Peyer's patch (tissue), 4 donors: ENCODE measurements at regions not wholly inside any gene's neighbourhood (a gene's known extent, or its start where the extent isn't known, plus 50 kb on each side); places are given as distances from the start of the nearest gene placed in this dataset.

Experiments used
- DNase-seq, 3 donors: peaks; one replicate each; pipeline ENCODE4 v3.0.0-alpha.2; 2017 to 2019
- H3K27ac ChIP-seq, 4 donors: fragments of 200-600 bp; sonication (generic); one replicate each; pipeline ENCODE4 v1.5.1; 2016 to 2019
- H3K27me3 ChIP-seq, 2 donors: fragments of 200-600 bp; sonication (generic); one replicate each; pipeline ENCODE4 v1.5.1; 2019
- H3K36me3 ChIP-seq, 3 donors: fragments of 200-600 bp; sonication (generic); one replicate each; pipeline ENCODE4 v1.5.1; 2016 to 2019
- H3K4me1 ChIP-seq, 4 donors: fragments of 200-600 bp; sonication (generic); one replicate each; pipeline ENCODE4 v1.5.1; 2016 to 2019
- H3K4me3 ChIP-seq, 4 donors: fragments of 200-600 bp; sonication (generic); 1 replicate in 3 of 4; 2 replicates in 1 of 4; pipeline ENCODE4 v1.5.1; 2016 to 2019; ENCODE audit warnings: mild to moderate bottlenecking in 1 of 4
- H3K9me3 ChIP-seq, 4 donors: fragments of 200-600 bp; sonication (generic); one replicate each; pipeline ENCODE4 v1.5.1; 2016 to 2019; ENCODE audit warnings: mild to moderate bottlenecking in 1 of 4
- POLR2A ChIP-seq, 2 donors: fragments of 450-650 bp; IDR thresholded peaks; one replicate each; pipeline ENCODE4 v1.5.1; 2017; ENCODE audit warnings: antibody characterized with exemption in 2 of 2, mild to moderate bottlenecking in 2 of 2, moderate library complexity in 2 of 2
- TF ChIP-seq, protein P1 (sequence below), 6 experiments: fragments of 450-650 bp in 4 of 6; fragments of 200-600 bp in 2 of 6; sonication (generic) in 1 of 6; IDR thresholded peaks; one replicate each; pipeline ENCODE4 v1.5.1; 2017 to 2019; ENCODE audit warnings: antibody characterized with exemption in 6 of 6, mild to moderate bottlenecking in 3 of 6, moderate library complexity in 1 of 6

GRCh38 chr14:87643005-87643404 lies 350.0 kb downstream of the GALC start:
- Histone ChIP-seq H3K9me3 (no peaks in the 10 kb centered on the region), H3K36me3 (no peaks in the 10 kb centered on the region), H3K27me3 (no peaks in the 10 kb centered on the region), H3K27ac (no peak overlapping the region), H3K4me3 (no peak overlapping the region), H3K4me1 (no peaks in the 10 kb centered on the region)
- no peak for TF ChIP-seq POLR2A (IDR thresholded peaks at IDR 0.05)
- TF ChIP-seq, protein P1, sequence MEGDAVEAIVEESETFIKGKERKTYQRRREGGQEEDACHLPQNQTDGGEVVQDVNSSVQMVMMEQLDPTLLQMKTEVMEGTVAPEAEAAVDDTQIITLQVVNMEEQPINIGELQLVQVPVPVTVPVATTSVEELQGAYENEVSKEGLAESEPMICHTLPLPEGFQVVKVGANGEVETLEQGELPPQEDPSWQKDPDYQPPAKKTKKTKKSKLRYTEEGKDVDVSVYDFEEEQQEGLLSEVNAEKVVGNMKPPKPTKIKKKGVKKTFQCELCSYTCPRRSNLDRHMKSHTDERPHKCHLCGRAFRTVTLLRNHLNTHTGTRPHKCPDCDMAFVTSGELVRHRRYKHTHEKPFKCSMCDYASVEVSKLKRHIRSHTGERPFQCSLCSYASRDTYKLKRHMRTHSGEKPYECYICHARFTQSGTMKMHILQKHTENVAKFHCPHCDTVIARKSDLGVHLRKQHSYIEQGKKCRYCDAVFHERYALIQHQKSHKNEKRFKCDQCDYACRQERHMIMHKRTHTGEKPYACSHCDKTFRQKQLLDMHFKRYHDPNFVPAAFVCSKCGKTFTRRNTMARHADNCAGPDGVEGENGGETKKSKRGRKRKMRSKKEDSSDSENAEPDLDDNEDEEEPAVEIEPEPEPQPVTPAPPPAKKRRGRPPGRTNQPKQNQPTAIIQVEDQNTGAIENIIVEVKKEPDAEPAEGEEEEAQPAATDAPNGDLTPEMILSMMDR (IDR thresholded peaks at IDR 0.05): no peak
- no peak for DNase-seq

DNA sequence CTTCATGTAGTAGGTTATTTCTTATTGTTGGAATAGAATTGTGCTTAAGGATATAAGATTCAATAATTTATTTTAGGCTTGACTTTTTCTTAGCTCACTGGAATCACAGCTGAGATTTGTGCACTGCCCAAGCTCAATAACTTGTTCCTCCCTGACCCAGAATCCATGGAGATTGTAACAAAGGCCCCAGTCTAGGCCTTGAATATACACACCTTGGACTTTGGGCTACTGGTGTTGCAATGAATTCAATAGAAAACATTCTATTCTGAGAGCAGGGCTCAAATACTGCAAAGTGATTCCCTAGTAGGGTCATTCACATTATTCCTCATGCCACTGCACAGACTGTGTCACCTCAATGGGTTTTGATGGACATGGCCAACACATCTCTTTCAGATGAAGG lies 352.4 kb downstream of the GALC start:
- no peaks in the 10 kb centered on the region for H3K4me1 ChIP-seq
- no peak for DNase-seq
- no peaks in the 10 kb centered on the region for H3K36me3 ChIP-seq
- H3K27me3 ChIP-seq: no peaks in the 10 kb centered on the region
- no peak overlapping the region for H3K4me3 ChIP-seq
- no peak overlapping the region for H3K27ac ChIP-seq
- no peaks in the 10 kb centered on the region for H3K9me3 ChIP-seq
- TF ChIP-seq, protein P1 (IDR thresholded peaks at IDR 0.05): no peak
- TF ChIP-seq POLR2A (IDR thresholded peaks at IDR 0.05): no peak

- no peak overlapping the region for H3K27ac ChIP-seq
- no peak for TF ChIP-seq POLR2A (IDR thresholded peaks at IDR 0.05)
- TF ChIP-seq, protein P1 (IDR thresholded peaks at IDR 0.05): no peak
- no peaks in the 10 kb centered on the region for H3K9me3 ChIP-seq
- H3K4me1 ChIP-seq: no peaks in the 10 kb centered on the region
- no peak overlapping the region for H3K4me3 ChIP-seq
- DNase-seq: no peak
- H3K36me3 ChIP-seq: no peaks in the 10 kb centered on the region
- H3K27me3 ChIP-seq: no peaks in the 10 kb centered on the region
Measured at GRCh38 chr14:87638196-87638595, 354.8 kb downstream of the GALC start.

GRCh38 chr14:87635442-87635841 lies 357.5 kb downstream of the GALC start:
- no peaks in the 10 kb centered on the region for H3K27me3 ChIP-seq
- H3K9me3 ChIP-seq: no peaks in the 10 kb centered on the region
- DNase-seq: no peak
- no peak for TF ChIP-seq POLR2A (IDR thresholded peaks at IDR 0.05)
- TF ChIP-seq, protein P1 (IDR thresholded peaks at IDR 0.05): no peak
- H3K4me1 ChIP-seq: no peaks in the 10 kb centered on the region
- no peak overlapping the region for H3K27ac ChIP-seq
- no peaks in the 10 kb centered on the region for H3K36me3 ChIP-seq
- H3K4me3 ChIP-seq: no peak overlapping the region

DNA sequence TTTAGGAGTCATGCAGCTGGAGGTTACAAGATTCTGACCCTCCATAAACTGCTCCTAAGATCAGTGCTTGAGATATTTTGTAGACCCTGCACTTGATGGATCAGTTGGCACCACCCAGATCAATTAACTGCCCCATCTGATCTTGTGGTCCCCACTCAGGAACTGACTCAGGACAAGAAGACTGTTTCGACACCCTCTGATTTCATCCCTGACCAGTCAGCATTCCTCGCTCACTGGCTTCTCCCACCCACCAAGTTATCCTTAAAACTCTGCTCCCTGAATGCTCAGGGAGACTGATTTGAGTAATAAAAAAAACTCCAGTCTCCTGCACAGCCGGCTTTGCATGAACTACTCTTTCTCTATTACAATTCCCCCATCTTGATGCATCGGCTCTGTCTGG lies 360.2 kb downstream of the GALC start:
- no peaks in the 10 kb centered on the region for H3K4me1 ChIP-seq
- H3K27ac ChIP-seq: no peak overlapping the region
- TF ChIP-seq, protein P1 (IDR thresholded peaks at IDR 0.05): no peak
- TF ChIP-seq POLR2A (IDR thresholded peaks at IDR 0.05): no peak
- no peaks in the 10 kb centered on the region for H3K27me3 ChIP-seq
- H3K4me3 ChIP-seq: no peak overlapping the region
- no peaks in the 10 kb centered on the region for H3K9me3 ChIP-seq
- DNase-seq: no peak
- H3K36me3 ChIP-seq: no peaks in the 10 kb centered on the region

DNA sequence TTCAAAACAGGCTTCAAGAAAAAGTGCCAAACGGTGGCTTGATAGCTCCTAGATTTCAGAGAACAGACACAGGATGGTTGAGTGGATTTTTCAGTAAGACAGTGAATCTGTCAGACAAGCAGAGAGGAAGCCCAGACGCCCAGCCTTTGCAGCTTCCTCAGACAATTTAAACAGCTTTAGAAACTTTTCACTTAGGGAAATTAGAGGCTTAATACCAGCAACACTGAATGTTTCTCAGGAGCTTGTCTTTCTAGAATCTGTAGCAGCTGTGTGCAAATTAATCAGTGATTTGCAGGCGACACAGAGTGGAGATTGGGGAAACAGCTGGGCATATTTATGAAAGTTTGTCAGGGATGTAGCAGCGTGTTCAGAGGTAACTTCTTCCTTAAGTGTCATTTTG lies 362.1 kb downstream of the GALC start:
- Histone ChIP-seq H3K27me3 (no peaks in the 10 kb centered on the region), H3K27ac (no peak overlapping the region), H3K4me1 (no peaks in the 10 kb centered on the region), H3K4me3 (no peak overlapping the region), H3K36me3 (no peaks in the 10 kb centered on the region), H3K9me3 (no peaks in the 10 kb centered on the region)
- DNase-seq: no peak
- TF ChIP-seq, protein P1 (IDR thresholded peaks at IDR 0.05): no peak
- no peak for TF ChIP-seq POLR2A (IDR thresholded peaks at IDR 0.05)
